Astrocyte (in vitro differentiated cells and primary cell): ENCODE measurements at regions not wholly inside any gene's neighbourhood (a gene's known extent, or its start where the extent isn't known, plus 50 kb on each side); places are given as distances from the start of the nearest gene placed in this dataset.

Source experiments
- CTCF ChIP-seq: IDR thresholded peaks from 2 replicates; pipeline ENCODE4 v1.5.1; 2011; ENCODE audit warnings: low read depth, mild to moderate bottlenecking, inconsistent platforms, low read length, moderate library complexity; ENCODE audit not compliant: insufficient read depth
- EZH2 ChIP-seq: IDR thresholded peaks from 2 replicates; pipeline ENCODE4 v1.6.1; 2012; ENCODE audit warnings: mild to moderate bottlenecking, low read length, inconsistent platforms; ENCODE audit not compliant: insufficient read depth

GRCh38 chr6:22353101-22353500 is 56.3 kb upstream of the PRL start:
- TF ChIP-seq CTCF: no peak
- TF ChIP-seq EZH2: no peak
